K562 (cell line): ENCODE measurements at regions not wholly inside any gene's neighbourhood (a gene's known extent, or its start where the extent isn't known, plus 50 kb on each side); places are given as distances from the start of the nearest gene placed in this dataset.

Source experiments
- ATAC-seq: fragments of 200-7000 bp; cut with Tn5 transposase; 3 replicates; pipeline ENCODE4 v1.9.1; 2020; ENCODE audit warnings: moderate library complexity
- BruUV-seq: library from RNA; stranded (reverse); fragments of 400-500 nt; replicated peaks from 2 replicates; lab custom pipeline; 2021; lab: Mats Ljungman, UMichigan
- CTCF ChIA-PET: fragments of 300-600 bp; formaldehyde crosslinking; extraction: SDS; loops from one replicate; lab custom pipeline; 2021; ENCODE audit warnings: low intra/inter-chr PET ratio; lab: Yijun Ruan, JAX
- POLR2A ChIA-PET: fragments of 300-600, 350-650 bp; sonication (Branson Sonifier 250); formaldehyde crosslinking; extraction: SDS; loops from one replicate; lab custom pipeline; 2021; ENCODE audit warnings: antibody characterized with exemption, inconsistent platforms; lab: Yijun Ruan, JAX
- DNase-seq, 4 experiments: peaks; one replicate each; pipeline versions ENCODE4 v3.0.0 to v3.0.0-alpha.2; 2011 to 2018; ENCODE audit warnings: low spot score in 3 of 4, mixed read lengths in 3 of 4; ENCODE audit errors: extremely low read depth in 1 of 4
- FAIRE-seq: peaks from 2 replicates; lab custom pipeline; 2011; peaks lifted over from hg19 to GRCh38; lab: Jason Lieb, UNC
- H2AFZ ChIP-seq: 2 replicates; pipeline ENCODE4 v1.6.0; 2011; ENCODE audit warnings: low read depth, low read length, control low read depth, inconsistent platforms
- H3K27ac ChIP-seq: fragments of 200-600 bp; 3 replicates; pipeline ENCODE4 v1.8.0; 2011; ENCODE audit warnings: low read depth, mild to moderate bottlenecking, control low read depth, inconsistent platforms, low read length, moderate library complexity, mixed read lengths; ENCODE audit errors: extremely low read depth
- H3K27me3 ChIP-seq, 2 experiments: fragments of 300-600 bp in 1 of 2; 2 replicates in 1 of 2; 3 replicates in 1 of 2; pipeline versions ENCODE4 v1.6.0 to v1.8.0; 2011; ENCODE audit warnings: inconsistent platforms in 2 of 2, low read length in 2 of 2, mild to moderate bottlenecking in 1 of 2, mixed read lengths in 1 of 2, moderate library complexity in 1 of 2; ENCODE audit not compliant: control insufficient read depth in 2 of 2, insufficient read depth in 2 of 2
- H3K36me3 ChIP-seq: fragments of 300-600 bp; 3 replicates; pipeline ENCODE4 v1.8.0; 2011; ENCODE audit warnings: mild to moderate bottlenecking, low read length, inconsistent platforms; ENCODE audit not compliant: control insufficient read depth, insufficient read depth
- H3K4me1 ChIP-seq, 2 experiments: fragments of 200-600 bp in 1 of 2; replicated peaks in 1 of 2; 2 replicates in 1 of 2; 3 replicates in 1 of 2; pipeline versions ENCODE4 v1.5.1 to v1.8.0; 2011; ENCODE audit warnings: inconsistent platforms in 2 of 2, low read length in 2 of 2, mild to moderate bottlenecking in 1 of 2, mixed read lengths in 1 of 2, moderate library complexity in 1 of 2; ENCODE audit not compliant: control insufficient read depth in 2 of 2, insufficient read depth in 2 of 2
- H3K4me2 ChIP-seq: 2 replicates; pipeline ENCODE4 v1.6.1; 2011; ENCODE audit warnings: low read length, control low read depth, inconsistent platforms, mixed read lengths; ENCODE audit not compliant: insufficient read depth
- H3K4me3 ChIP-seq: fragments of 200-600 bp; sonication (generic), shearing (Covaris generic); 2 replicates; pipeline ENCODE4 v1.5.1; 2016; ENCODE audit warnings: control low read depth, inconsistent platforms
- H3K79me2 ChIP-seq: fragments of 200-600 bp; 3 replicates; pipeline ENCODE4 v1.8.0; 2011; ENCODE audit warnings: low read length, inconsistent platforms; ENCODE audit not compliant: control insufficient read depth, insufficient read depth
- H3K9ac ChIP-seq, 2 experiments: 2 replicates each; pipeline versions ENCODE4 v1.6.0 to v1.6.1; 2011; ENCODE audit warnings: low read depth in 2 of 2, low read length in 2 of 2, control low read depth in 1 of 2, inconsistent platforms in 1 of 2, mild to moderate bottlenecking in 1 of 2, mixed read lengths in 1 of 2; ENCODE audit not compliant: insufficient read depth in 1 of 2
- H3K9me1 ChIP-seq: one replicate; pipeline ENCODE4 v1.6.0; 2011; ENCODE audit warnings: inconsistent platforms, mild to moderate bottlenecking, low read length, moderate library complexity; ENCODE audit not compliant: control insufficient read depth, insufficient read depth
- H3K9me3 ChIP-seq: replicated peaks from 2 replicates; pipeline ENCODE4 v1.5.1; 2011; ENCODE audit warnings: low read depth, low read length, inconsistent platforms; ENCODE audit not compliant: control insufficient read depth, insufficient read depth
- H4K20me1 ChIP-seq: replicated peaks from 2 replicates; pipeline ENCODE4 v1.6.1; 2011; ENCODE audit warnings: low read length, inconsistent platforms, mixed read lengths; ENCODE audit not compliant: control insufficient read depth, insufficient read depth
- CREB3L1 ChIP-seq: fragments of 450-650 bp; IDR thresholded peaks from 2 replicates; pipeline ENCODE4 v1.6.1; 2014; ENCODE audit warnings: low read depth, mild to moderate bottlenecking, moderate library complexity, borderline replicate concordance
- JUN ChIP-seq, 2 experiments: sonication (generic) in 1 of 2; formaldehyde crosslinking in 1 of 2; IDR thresholded peaks; 2 replicates each; pipeline versions ENCODE4 v1.6.1 to v1.8.0; 2012 to 2022; ENCODE audit warnings: borderline replicate concordance in 2 of 2, mild to moderate bottlenecking in 2 of 2, improper control_type of control experiment in 1 of 2, low read depth in 1 of 2, low read length in 1 of 2, missing genetic modification reagents in 1 of 2
- WGBS: fragments of 100-300 bp; shearing (Covaris generic); methylation state at CpG from one replicate; pipeline ENCODE4 v1.1.6; 2016; ENCODE audit warnings: low coverage, mixed read lengths; ENCODE audit not compliant: insufficient coverage; ENCODE audit errors: missing lambda C conversion rate; 5-methylcytosine and 5-hydroxymethylcytosine counted together
- in situ Hi-C: fragments of 300-500 bp; cut with MboI; formaldehyde crosslinking; loops from 4 replicates; pipeline ENCODE4 v1.15.0; 2018; ENCODE audit warnings: inconsistent platforms, mixed read lengths
- intact Hi-C: fragments of 100-400 bp; cut with micrococcal nuclease; formaldehyde crosslinking; loops from 2 replicates; pipeline ENCODE4 v1.14.2; 2022

GRCh38 chr2:16128746-16129610 is 188.6 kb downstream of the MYCN start:
- CTCF ChIA-PET = no interaction called here
- no peak for DNase-seq
- Histone ChIP-seq H3K79me2 (no peaks in the 10 kb centered on the region), H3K9ac (no peak overlapping the region), H3K36me3 (no peaks in the 10 kb centered on the region), H3K4me3 (no peak overlapping the region), H3K4me1 (no peaks in the 10 kb centered on the region), H3K27me3 (no peaks in the 10 kb centered on the region), H3K27ac (no peak overlapping the region), H3K9me3 (no peaks in the 10 kb centered on the region), H3K9me1 (no peaks in the 10 kb centered on the region), H4K20me1 (no peaks in the 10 kb centered on the region), H3K4me2 (no peak overlapping the region), H2AFZ (no peak overlapping the region)
- BruUV-seq = no TSS peak
- POLR2A ChIA-PET = no interaction called here
- WGBS = under 1% methylated on average over 13 of the region's 13 CpGs
- TF ChIP-seq CREB3L1 (no peak), JUN (IDR thresholded peaks at IDR 0.05; ENCODE audit: borderline replicate concordance, low read depth, low read length) (no peak), JUN (CRISPR knock-in tag; IDR thresholded peaks at IDR 0.05; ENCODE audit: borderline replicate concordance) (no peak)
- no peak for ATAC-seq
- FAIRE-seq = no peak
- intact Hi-C loops = no loop called here
- in situ Hi-C loops = no loop called here
